ENCODE measurements at regions not wholly inside any gene's neighbourhood (a gene's known extent, or its start where the extent isn't known, plus 50 kb on each side); places are given as distances from the start of the nearest gene placed in this dataset.

DNA sequence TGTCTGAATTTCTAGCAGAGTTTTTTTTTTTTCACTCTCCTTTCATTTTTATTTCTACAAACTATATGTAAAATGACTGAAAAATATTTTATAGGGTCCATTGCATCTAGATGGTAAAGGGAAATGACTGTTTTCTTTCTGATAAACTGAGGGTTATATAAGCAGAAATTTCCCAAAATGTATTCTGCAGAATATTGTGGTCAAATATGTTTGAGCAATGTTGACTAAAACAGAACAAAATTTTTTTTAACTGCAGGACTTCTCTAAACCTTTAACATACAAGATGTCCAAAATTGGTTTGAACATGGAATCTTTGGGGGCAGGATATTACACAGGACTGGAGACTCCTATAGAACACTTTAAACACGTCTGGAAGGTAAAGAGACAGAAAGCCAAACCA, 190.5 kb downstream of the TOMM20 start:
- no peaks in the 10 kb centered on the region for H3K9me3 ChIP-seq (ENCODE audit: low read depth, low read length, poor library complexity, severe bottlenecking)
- no peaks in the 10 kb centered on the region for H3K4me1 ChIP-seq (ENCODE audit: insufficient read depth, low read length, poor library complexity, severe bottlenecking)
- ChIA-PET CTCF (no interaction called here), POLR2A (ENCODE audit: low non-redundant PET) (no interaction called here)
- DNase-seq (ENCODE audit: low spot score) = no peak
- no peak overlapping the region for H3K27ac ChIP-seq (ENCODE audit: low read depth, low read length, poor library complexity, severe bottlenecking)
- intact Hi-C loops (cut with micrococcal nuclease; ENCODE audit: unreplicated experiment) = no loop called here
- H3K4me3 ChIP-seq (ENCODE audit: low read depth, low read length, poor library complexity, severe bottlenecking) = no peak overlapping the region
- no peaks in the 10 kb centered on the region for H3K36me3 ChIP-seq (ENCODE audit: insufficient read depth, low read length, poor library complexity, severe bottlenecking)
- TF ChIP-seq EZH2 (IDR thresholded peaks at IDR 0.05; ENCODE audit: borderline replicate concordance, low read depth, low read length, poor library complexity, severe bottlenecking) = no peak
- TF ChIP-seq CTCF (conservative IDR thresholded peaks at IDR 0.05; ENCODE audit: low read depth, low read length) = no peak
- H3K27me3 ChIP-seq (replicated peaks; ENCODE audit: insufficient read depth, low read depth, low read length, poor library complexity) = no peaks in the 10 kb centered on the region
- BruUV-seq (replicated peaks) = no TSS peak

GRCh38 chr1:234936612-234937389, 191.8 kb downstream of the TOMM20 start:
- ChIA-PET POLR2A (ENCODE audit: low non-redundant PET) (no interaction called here), CTCF (no interaction called here)
- DNase-seq (ENCODE audit: low spot score) = no peak
- Histone ChIP-seq H3K9me3 (ENCODE audit: low read depth, low read length, poor library complexity, severe bottlenecking) (no peaks in the 10 kb centered on the region), H3K36me3 (ENCODE audit: insufficient read depth, low read length, poor library complexity, severe bottlenecking) (no peaks in the 10 kb centered on the region), H3K27ac (ENCODE audit: low read depth, low read length, poor library complexity, severe bottlenecking) (no peak overlapping the region), H3K4me1 (ENCODE audit: insufficient read depth, low read length, poor library complexity, severe bottlenecking) (no peaks in the 10 kb centered on the region), H3K4me3 (ENCODE audit: low read depth, low read length, poor library complexity, severe bottlenecking) (no peak overlapping the region), H3K27me3 (replicated peaks; ENCODE audit: insufficient read depth, low read depth, low read length, poor library complexity) (no peaks in the 10 kb centered on the region)
- TF ChIP-seq EZH2 (IDR thresholded peaks at IDR 0.05; ENCODE audit: borderline replicate concordance, low read depth, low read length, poor library complexity, severe bottlenecking) (no peak), CTCF (conservative IDR thresholded peaks at IDR 0.05; ENCODE audit: low read depth, low read length) (no peak)
- BruUV-seq (replicated peaks) = no TSS peak
- intact Hi-C loops (cut with micrococcal nuclease; ENCODE audit: unreplicated experiment) = no loop called here

DNA sequence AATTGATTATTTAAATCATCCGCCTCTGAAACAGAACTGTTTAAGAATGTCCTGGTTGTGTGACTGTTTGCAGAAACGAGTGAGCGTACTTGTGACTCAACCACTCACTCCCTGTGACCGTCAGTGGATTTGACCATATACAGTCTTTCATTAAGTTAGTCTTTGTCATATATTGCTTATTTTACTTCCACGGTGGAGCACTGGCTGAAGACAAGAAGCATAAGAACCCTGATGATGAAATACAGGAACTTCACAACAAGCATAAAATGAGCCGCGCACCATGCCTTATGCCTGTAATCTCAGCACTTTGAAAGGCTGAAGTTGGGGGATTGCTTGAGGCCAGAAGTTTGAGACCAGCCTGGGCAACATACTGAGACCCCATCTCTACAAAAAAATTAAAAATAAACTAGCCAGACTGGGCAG, 194.0 kb downstream of the TOMM20 start:
- Histone ChIP-seq H3K9me3 (ENCODE audit: low read depth, low read length, poor library complexity, severe bottlenecking) (no peaks in the 10 kb centered on the region), H3K36me3 (ENCODE audit: insufficient read depth, low read length, poor library complexity, severe bottlenecking) (no peaks in the 10 kb centered on the region), H3K4me1 (ENCODE audit: insufficient read depth, low read length, poor library complexity, severe bottlenecking) (no peaks in the 10 kb centered on the region), H3K4me3 (ENCODE audit: low read depth, low read length, poor library complexity, severe bottlenecking) (no peak overlapping the region), H3K27me3 (replicated peaks; ENCODE audit: insufficient read depth, low read depth, low read length, poor library complexity) (no peaks in the 10 kb centered on the region), H3K27ac (ENCODE audit: low read depth, low read length, poor library complexity, severe bottlenecking) (no peak overlapping the region)
- no peak for DNase-seq (ENCODE audit: low spot score)
- ChIA-PET POLR2A (ENCODE audit: low non-redundant PET) (no interaction called here), CTCF (no interaction called here)
- intact Hi-C loops (cut with micrococcal nuclease; ENCODE audit: unreplicated experiment) = no loop called here
- no TSS peak for BruUV-seq (replicated peaks)
- no peak for TF ChIP-seq EZH2 (IDR thresholded peaks at IDR 0.05; ENCODE audit: borderline replicate concordance, low read depth, low read length, poor library complexity, severe bottlenecking)
- TF ChIP-seq CTCF (conservative IDR thresholded peaks at IDR 0.05; ENCODE audit: low read depth, low read length) = no peak
